NB4 (cell line): ENCODE measurements at regions not wholly inside any gene's neighbourhood (a gene's known extent, or its start where the extent isn't known, plus 50 kb on each side); places are given as distances from the start of the nearest gene placed in this dataset.

Experiments
- POLR2A ChIP-seq: IDR thresholded peaks from 2 replicates; pipeline ENCODE4 v1.6.1; 2011; ENCODE audit warnings: mild to moderate bottlenecking; ENCODE audit not compliant: insufficient read length; ENCODE audit errors: extremely low read depth
- TF ChIP-seq, protein P1 (sequence below): IDR thresholded peaks from one replicate; pipeline ENCODE4 v1.5.1; 2012; ENCODE audit warnings: low read depth, low read length
- TF ChIP-seq, protein P2 (sequence below): IDR thresholded peaks from 2 replicates; pipeline ENCODE4 v1.6.1; 2011; ENCODE audit warnings: low read depth, low read length

DNA sequence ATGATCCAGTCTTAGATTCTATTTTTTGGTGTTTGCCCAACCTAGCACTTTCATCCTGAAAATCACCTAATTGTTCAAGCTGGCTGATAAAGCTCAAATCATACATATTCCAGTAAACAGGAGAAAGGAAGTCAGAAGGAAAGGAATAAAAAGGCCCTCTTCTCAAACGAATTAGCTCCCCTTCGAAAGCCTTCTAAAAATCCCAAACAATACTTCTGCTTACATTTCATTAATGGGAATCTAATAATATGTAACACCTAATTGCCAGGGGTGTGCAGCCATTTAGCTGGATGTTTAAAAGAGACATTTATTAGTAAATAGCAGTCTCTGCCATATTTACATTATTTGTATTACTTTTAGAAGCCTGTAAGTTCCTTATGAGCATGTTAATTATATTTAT is 302.9 kb upstream of the TCF21 start:
- TF ChIP-seq, protein P1, sequence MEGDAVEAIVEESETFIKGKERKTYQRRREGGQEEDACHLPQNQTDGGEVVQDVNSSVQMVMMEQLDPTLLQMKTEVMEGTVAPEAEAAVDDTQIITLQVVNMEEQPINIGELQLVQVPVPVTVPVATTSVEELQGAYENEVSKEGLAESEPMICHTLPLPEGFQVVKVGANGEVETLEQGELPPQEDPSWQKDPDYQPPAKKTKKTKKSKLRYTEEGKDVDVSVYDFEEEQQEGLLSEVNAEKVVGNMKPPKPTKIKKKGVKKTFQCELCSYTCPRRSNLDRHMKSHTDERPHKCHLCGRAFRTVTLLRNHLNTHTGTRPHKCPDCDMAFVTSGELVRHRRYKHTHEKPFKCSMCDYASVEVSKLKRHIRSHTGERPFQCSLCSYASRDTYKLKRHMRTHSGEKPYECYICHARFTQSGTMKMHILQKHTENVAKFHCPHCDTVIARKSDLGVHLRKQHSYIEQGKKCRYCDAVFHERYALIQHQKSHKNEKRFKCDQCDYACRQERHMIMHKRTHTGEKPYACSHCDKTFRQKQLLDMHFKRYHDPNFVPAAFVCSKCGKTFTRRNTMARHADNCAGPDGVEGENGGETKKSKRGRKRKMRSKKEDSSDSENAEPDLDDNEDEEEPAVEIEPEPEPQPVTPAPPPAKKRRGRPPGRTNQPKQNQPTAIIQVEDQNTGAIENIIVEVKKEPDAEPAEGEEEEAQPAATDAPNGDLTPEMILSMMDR = no peak
- TF ChIP-seq POLR2A = no peak
- TF ChIP-seq, protein P2, sequence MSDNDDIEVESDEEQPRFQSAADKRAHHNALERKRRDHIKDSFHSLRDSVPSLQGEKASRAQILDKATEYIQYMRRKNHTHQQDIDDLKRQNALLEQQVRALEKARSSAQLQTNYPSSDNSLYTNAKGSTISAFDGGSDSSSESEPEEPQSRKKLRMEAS = no peak
